ENCODE measurements at regions not wholly inside any gene's neighbourhood (a gene's known extent, or its start where the extent isn't known, plus 50 kb on each side); places are given as distances from the start of the nearest gene placed in this dataset.

- H3K27ac ChIP-seq = no peak overlapping the region
- TF ChIP-seq CTCF (IDR thresholded peaks at IDR 0.05) = no peak
- intact Hi-C loops (cut with DNase I) = no loop called here
- FAIRE-seq (no peak), ATAC-seq (no peak), DNase-seq (no peak)
- WGBS, 2 donors = 64 to 74% methylated on average over 8 of the region's 8 CpGs
- no peaks in the 10 kb centered on the region for H3K4me1 ChIP-seq
- no peak overlapping the region for H3K4me3 ChIP-seq
- no peaks in the 10 kb centered on the region for H3K9me3 ChIP-seq
- peaks cover 0 to under 1% (median 0%) of the 10 kb centered on the region in 4 donors for H3K27me3 ChIP-seq
- no peaks in the 10 kb centered on the region for H3K36me3 ChIP-seq
Measured at GRCh38 chr15:98386561-98386960, 261.8 kb upstream of the IGF1R start.

GRCh38 chr15:98387866-98388265, 260.5 kb upstream of the IGF1R start:
- ATAC-seq (no peak), FAIRE-seq (no peak), DNase-seq (no peak)
- 32 to 42% methylated on average over 2 of the region's 2 CpGs for WGBS, 2 donors
- intact Hi-C loops (cut with DNase I) = no loop called here
- no peaks in the 10 kb centered on the region for H3K4me1 ChIP-seq
- H3K27me3 ChIP-seq = peaks cover 0 to 7% (median 0%) of the 10 kb centered on the region in 4 donors
- TF ChIP-seq CTCF (IDR thresholded peaks at IDR 0.05) = no peak
- no peaks in the 10 kb centered on the region for H3K36me3 ChIP-seq
- no peaks in the 10 kb centered on the region for H3K9me3 ChIP-seq
- H3K27ac ChIP-seq = no peak overlapping the region
- H3K4me3 ChIP-seq = no peak overlapping the region

GRCh38 chr15:98390946-98391530, 257.3 kb upstream of the IGF1R start:
- DNase-seq = no peak
- peaks cover 0 to 7% (median 0%) of the 10 kb centered on the region in 4 donors for H3K27me3 ChIP-seq
- no peak for TF ChIP-seq CTCF (IDR thresholded peaks at IDR 0.05)
- intact Hi-C loops (cut with DNase I) = no loop called here
- FAIRE-seq = no peak
- H3K36me3 ChIP-seq = no peaks in the 10 kb centered on the region
- no peak overlapping the region for H3K27ac ChIP-seq
- H3K4me1 ChIP-seq = no peaks in the 10 kb centered on the region
- no peak for ATAC-seq
- WGBS, 2 donors = 77 to 84% methylated on average over 7 of the region's 7 CpGs
- H3K9me3 ChIP-seq = no peaks in the 10 kb centered on the region
- H3K4me3 ChIP-seq = no peak overlapping the region

- Histone ChIP-seq H3K9me3 (no peaks in the 10 kb centered on the region), H3K36me3 (no peaks in the 10 kb centered on the region), H3K27ac (no peak overlapping the region), H3K4me3 (no peak overlapping the region), H3K4me1 (peaks cover 0 to 2% (median 0%) of the 10 kb centered on the region in 3 donors), H3K27me3 (peaks cover 0 to 7% (median 0%) of the 10 kb centered on the region in 4 donors)
- WGBS, 2 donors = 73% methylated on average over 7 of the region's 7 CpGs
- DNase-seq = no peak
- no peak for FAIRE-seq
- no peak for ATAC-seq
- TF ChIP-seq CTCF (IDR thresholded peaks at IDR 0.05) = no peak
- intact Hi-C loops (cut with DNase I) = no loop called here
Measured at GRCh38 chr15:98391568-98391967, 256.8 kb upstream of the IGF1R start.

- intact Hi-C loops (cut with DNase I) = no loop called here
- H3K9me3 ChIP-seq = no peaks in the 10 kb centered on the region
- TF ChIP-seq CTCF (IDR thresholded peaks at IDR 0.05) = no peak
- no peaks in the 10 kb centered on the region for H3K36me3 ChIP-seq
- no peak overlapping the region for H3K27ac ChIP-seq
- H3K27me3 ChIP-seq = peaks cover 0 to 7% (median 0%) of the 10 kb centered on the region in 4 donors
- ATAC-seq (no peak), DNase-seq (no peak), FAIRE-seq (no peak)
- WGBS, 2 donors = 34 to 35% methylated on average over 9 of the region's 9 CpGs
- H3K4me3 ChIP-seq = no peak overlapping the region
- peaks cover 0 to 4% (median 0%) of the 10 kb centered on the region in 3 donors for H3K4me1 ChIP-seq
Measured at GRCh38 chr15:98393471-98393870, 254.9 kb upstream of the IGF1R start.
